ENCODE measurements at regions not wholly inside any gene's neighbourhood (a gene's known extent, or its start where the extent isn't known, plus 50 kb on each side); places are given as distances from the start of the nearest gene placed in this dataset.

DNA sequence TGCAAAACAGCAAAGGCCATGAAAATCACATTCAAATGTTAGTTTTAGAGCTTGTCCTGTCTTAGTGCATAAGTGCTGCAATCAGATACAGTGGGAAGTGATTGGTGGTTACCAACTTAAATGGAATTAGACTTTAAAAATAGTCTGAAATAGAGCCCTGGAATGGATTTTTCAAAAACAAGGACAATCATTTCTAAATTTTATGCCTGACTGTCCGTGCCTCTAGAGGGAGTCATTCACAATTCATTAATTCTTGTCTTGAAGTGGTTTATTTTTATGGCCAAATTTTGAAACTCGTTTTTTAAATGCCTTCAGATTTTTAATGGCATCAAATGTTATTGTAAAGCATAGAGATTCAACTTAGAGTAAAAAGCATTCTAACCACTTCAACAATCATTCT is 561.8 kb upstream of the DAB2 start:
- Histone ChIP-seq H3K9me3 (no peaks in the 10 kb centered on the region), H3K4me1 (no peaks in the 10 kb centered on the region), H3K36me3 (no peaks in the 10 kb centered on the region), H3K27ac (no peak overlapping the region), H3K4me3 (no peak overlapping the region), H3K27me3 (no peaks in the 10 kb centered on the region)
- intact Hi-C loops (cut with DNase I; ENCODE audit: low total_unique reads) (no loop called here), in situ Hi-C loops (cut with MboI; ENCODE audit: low pct_ligation_motif_present in 1 of 4, low pct_unique_long_range_greater_than_20kb in 1 of 4, low sequenced_read_pairs in 3 of 4) (no loop called here)
- DNase-seq = no peak
- 58 to 71% methylated on average over 2 of the region's 2 CpGs for WGBS, 2 donors (ENCODE audit: low coverage in 1 of 2)
- TF ChIP-seq, protein P1, sequence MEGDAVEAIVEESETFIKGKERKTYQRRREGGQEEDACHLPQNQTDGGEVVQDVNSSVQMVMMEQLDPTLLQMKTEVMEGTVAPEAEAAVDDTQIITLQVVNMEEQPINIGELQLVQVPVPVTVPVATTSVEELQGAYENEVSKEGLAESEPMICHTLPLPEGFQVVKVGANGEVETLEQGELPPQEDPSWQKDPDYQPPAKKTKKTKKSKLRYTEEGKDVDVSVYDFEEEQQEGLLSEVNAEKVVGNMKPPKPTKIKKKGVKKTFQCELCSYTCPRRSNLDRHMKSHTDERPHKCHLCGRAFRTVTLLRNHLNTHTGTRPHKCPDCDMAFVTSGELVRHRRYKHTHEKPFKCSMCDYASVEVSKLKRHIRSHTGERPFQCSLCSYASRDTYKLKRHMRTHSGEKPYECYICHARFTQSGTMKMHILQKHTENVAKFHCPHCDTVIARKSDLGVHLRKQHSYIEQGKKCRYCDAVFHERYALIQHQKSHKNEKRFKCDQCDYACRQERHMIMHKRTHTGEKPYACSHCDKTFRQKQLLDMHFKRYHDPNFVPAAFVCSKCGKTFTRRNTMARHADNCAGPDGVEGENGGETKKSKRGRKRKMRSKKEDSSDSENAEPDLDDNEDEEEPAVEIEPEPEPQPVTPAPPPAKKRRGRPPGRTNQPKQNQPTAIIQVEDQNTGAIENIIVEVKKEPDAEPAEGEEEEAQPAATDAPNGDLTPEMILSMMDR (IDR thresholded peaks at IDR 0.05) = peak in 1 of 5 experiments; percentile 4
- no peak for TF ChIP-seq EP300 (IDR thresholded peaks at IDR 0.05; ENCODE audit: low read depth)

DNA sequence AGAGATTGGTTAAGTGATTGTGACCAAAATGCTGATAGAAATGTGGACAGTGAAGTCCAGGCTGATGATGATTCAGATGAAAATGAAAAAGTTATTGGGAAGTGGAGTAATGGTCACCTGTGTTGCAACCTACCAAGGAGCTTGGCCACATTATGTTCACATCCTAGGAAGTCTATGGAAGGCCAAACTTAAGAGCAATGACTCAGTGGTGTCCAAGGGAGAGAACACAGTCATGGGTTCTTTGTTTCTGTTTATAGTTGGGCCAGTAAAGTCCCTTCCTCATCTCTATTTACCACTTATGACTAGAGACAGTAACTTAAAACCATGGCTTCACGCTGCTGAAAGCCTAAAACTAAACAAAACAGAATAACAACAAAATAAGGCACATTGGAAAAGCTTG is 555.3 kb upstream of the DAB2 start:
- in situ Hi-C loops (cut with MboI; ENCODE audit: low pct_ligation_motif_present in 1 of 4, low pct_unique_long_range_greater_than_20kb in 1 of 4, low sequenced_read_pairs in 3 of 4) = no loop called here
- no peak for TF ChIP-seq EP300 (IDR thresholded peaks at IDR 0.05; ENCODE audit: low read depth)
- TF ChIP-seq POLR2AphosphoS5 (IDR thresholded peaks at IDR 0.05) = no peak
- TF ChIP-seq POLR2A (IDR thresholded peaks at IDR 0.05) = no peak
- TF ChIP-seq, protein P1 (IDR thresholded peaks at IDR 0.05) = no peak
- H3K9me3 ChIP-seq = no peaks in the 10 kb centered on the region
- no peaks in the 10 kb centered on the region for H3K36me3 ChIP-seq
- H3K4me3 ChIP-seq = no peak overlapping the region
- no peaks in the 10 kb centered on the region for H3K4me1 ChIP-seq
- H3K27ac ChIP-seq = no peak overlapping the region
- intact Hi-C loops (cut with DNase I; ENCODE audit: low total_unique reads) = no loop called here
- H3K27me3 ChIP-seq = no peaks in the 10 kb centered on the region
- WGBS, 2 donors (ENCODE audit: low coverage in 1 of 2) = 86 to 100% methylated on average over 1 of the region's 1 CpG
- DNase-seq = no peak

DNA sequence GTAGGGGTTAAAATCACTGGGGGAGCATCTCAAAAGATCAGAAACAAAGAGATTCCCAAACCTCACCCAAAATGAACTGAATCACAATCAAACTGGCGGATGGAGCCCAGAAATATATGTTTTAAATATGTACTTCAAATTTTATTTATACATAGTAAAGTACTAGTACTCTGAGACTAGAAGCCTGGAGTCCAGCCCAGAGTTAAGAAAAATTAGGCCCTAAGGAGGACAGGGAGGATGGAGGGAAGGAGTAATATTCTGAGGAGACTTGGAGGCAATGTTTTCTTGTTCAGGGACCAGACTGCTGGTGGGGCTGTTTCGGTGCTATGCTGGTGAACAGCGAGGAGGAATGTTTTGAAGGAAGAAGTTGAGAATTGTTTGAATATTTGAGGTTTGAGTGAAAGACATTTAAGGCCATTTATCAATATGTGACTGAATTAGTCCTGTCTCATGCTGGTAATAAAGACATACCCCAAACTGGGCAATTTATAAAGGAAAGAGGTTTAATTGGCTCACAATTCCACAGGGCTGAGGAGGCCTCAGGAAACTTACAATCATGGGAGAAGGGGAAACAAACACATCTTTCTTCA is 552.4 kb upstream of the DAB2 start:
- Histone ChIP-seq H3K4me3 (no peak overlapping the region), H3K27me3 (no peaks in the 10 kb centered on the region), H3K9me3 (no peaks in the 10 kb centered on the region), H3K36me3 (no peaks in the 10 kb centered on the region), H3K4me1 (no peaks in the 10 kb centered on the region), H3K27ac (no peak overlapping the region)
- TF ChIP-seq, protein P1 (IDR thresholded peaks at IDR 0.05) = no peak
- TF ChIP-seq POLR2AphosphoS5 (IDR thresholded peaks at IDR 0.05) (no peak), POLR2A (IDR thresholded peaks at IDR 0.05) (no peak), EP300 (IDR thresholded peaks at IDR 0.05; ENCODE audit: low read depth) (no peak)
- DNase-seq = no peak
- intact Hi-C loops (cut with DNase I; ENCODE audit: low total_unique reads) = no loop called here
- in situ Hi-C loops (cut with MboI; ENCODE audit: low pct_ligation_motif_present in 1 of 4, low pct_unique_long_range_greater_than_20kb in 1 of 4, low sequenced_read_pairs in 3 of 4) = no loop called here
- 81 to 94% methylated on average over 3 of the region's 3 CpGs for WGBS, 2 donors (ENCODE audit: low coverage in 1 of 2)

DNA sequence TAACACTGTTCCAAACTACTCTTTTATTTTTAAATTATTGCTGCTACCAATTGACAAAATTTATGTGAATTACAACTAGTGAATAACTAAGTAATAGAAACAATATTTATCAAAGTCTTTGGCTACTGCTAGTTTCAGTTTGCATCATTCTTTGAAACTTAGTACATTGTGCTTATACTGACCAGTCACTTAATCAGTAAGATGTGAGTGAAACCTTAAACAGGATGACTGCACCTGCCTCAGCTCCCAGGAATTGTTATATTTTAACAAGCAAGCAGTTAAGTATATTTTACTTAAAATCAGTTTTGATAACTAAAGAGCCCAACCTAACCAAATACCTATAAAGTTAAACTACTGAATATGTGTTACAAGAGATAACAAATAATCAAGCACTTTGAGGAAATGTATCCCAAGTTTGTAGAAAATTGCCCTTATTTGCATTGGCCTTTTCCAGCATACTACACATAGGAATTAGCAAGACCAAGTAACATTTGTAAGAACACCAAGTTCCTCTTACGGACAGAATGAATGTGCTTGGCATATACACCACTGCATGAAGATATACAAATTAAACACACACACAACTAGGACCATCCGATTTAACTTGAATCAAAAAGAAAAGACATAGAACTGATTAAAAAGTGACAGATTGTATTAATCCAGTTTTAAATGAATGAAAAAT is 545.5 kb upstream of the DAB2 start:
- DNase-seq = no peak
- Histone ChIP-seq H3K27me3 (no peaks in the 10 kb centered on the region), H3K4me3 (no peak overlapping the region), H3K9me3 (no peaks in the 10 kb centered on the region), H3K36me3 (no peaks in the 10 kb centered on the region), H3K27ac (no peak overlapping the region), H3K4me1 (no peaks in the 10 kb centered on the region)
- intact Hi-C loops (cut with DNase I; ENCODE audit: low total_unique reads) (no loop called here), in situ Hi-C loops (cut with MboI; ENCODE audit: low pct_ligation_motif_present in 1 of 4, low pct_unique_long_range_greater_than_20kb in 1 of 4, low sequenced_read_pairs in 3 of 4) (loop anchor here in 1 of 4 donors (25.0 kb wide), 1 partner anchor 917 kb away; no protein-coding TSS in a partner anchor)
- WGBS, 2 donors (ENCODE audit: low coverage in 1 of 2) = 89 to 96% methylated on average over 2 of the region's 2 CpGs
- TF ChIP-seq POLR2A (IDR thresholded peaks at IDR 0.05) = no peak
- TF ChIP-seq POLR2AphosphoS5 (IDR thresholded peaks at IDR 0.05) = no peak
- TF ChIP-seq, protein P1 (IDR thresholded peaks at IDR 0.05) = no peak
- no peak for TF ChIP-seq EP300 (IDR thresholded peaks at IDR 0.05; ENCODE audit: low read depth)

All from transverse colon (tissue), 4 donors.